ENCODE measurements at regions not wholly inside any gene's neighbourhood (a gene's known extent, or its start where the extent isn't known, plus 50 kb on each side); places are given as distances from the start of the nearest gene placed in this dataset.

GRCh38 chr9:80501635-80502034 is 929.9 kb downstream of the TLE4 start:
- H4K91ac ChIP-seq (ENCODE audit: insufficient read length, low read depth, low read length): no peak overlapping the region
- no peak overlapping the region for H3K27ac Mint-ChIP-seq
- no peak overlapping the region for H3K9ac ChIP-seq (ENCODE audit: extremely low read depth, insufficient read length, low read length)
- no peak overlapping the region for H2BK120ac ChIP-seq (ENCODE audit: low read depth, low read length, poor library complexity, severe bottlenecking)
- no peaks in the 10 kb centered on the region for H3K4me1 ChIP-seq (ENCODE audit: insufficient read depth, low read length)
- H2BK12ac ChIP-seq (ENCODE audit: insufficient read length, low read depth, low read length): no peak overlapping the region
- no peak overlapping the region for H4K5ac ChIP-seq (ENCODE audit: insufficient read length, low read depth, low read length)
- no peak overlapping the region for H2BK15ac ChIP-seq (ENCODE audit: low read depth, low read length)
- H3K9me3 ChIP-seq (ENCODE audit: control insufficient read depth, low read depth, low read length): no peaks in the 10 kb centered on the region
- no peak overlapping the region for H3K4me3 Mint-ChIP-seq
- H3K79me1 ChIP-seq (ENCODE audit: insufficient read depth, low read depth, low read length, poor library complexity, severe bottlenecking): no peaks in the 10 kb centered on the region
- no peaks in the 10 kb centered on the region for H3K9me3 Mint-ChIP-seq
- no peak overlapping the region for H3T11ph ChIP-seq (ENCODE audit: low read length)
- no peaks in the 10 kb centered on the region for H3K27me3 Mint-ChIP-seq (ENCODE audit: low read depth)
- H3K23me2 ChIP-seq (ENCODE audit: insufficient read length, low read depth, low read length, poor library complexity, severe bottlenecking): no peaks in the 10 kb centered on the region
- no peak overlapping the region for H2AFZ ChIP-seq (ENCODE audit: low read length)
- H4K8ac ChIP-seq (replicated peaks; ENCODE audit: insufficient read length, low read depth, low read length): no peak overlapping the region
- no peak overlapping the region for H3K18ac ChIP-seq (ENCODE audit: insufficient read length, low read depth, low read length)
- H3K27me3 ChIP-seq (ENCODE audit: insufficient read depth, low read length): no peaks in the 10 kb centered on the region
- H2BK5ac ChIP-seq (ENCODE audit: insufficient read length, low read length): no peak overlapping the region
- no peak for TF ChIP-seq CTCF (conservative IDR thresholded peaks at IDR 0.05)
- H3K27ac ChIP-seq (ENCODE audit: insufficient read length, low read depth, low read length): no peak overlapping the region
- DNase-seq: no peak
- no peaks in the 10 kb centered on the region for H3K36me3 Mint-ChIP-seq (ENCODE audit: insufficient read depth in 1 of 3, low read depth in 3 of 3)
- H3K4me1 Mint-ChIP-seq: peaks cover 5 to 6% of the 10 kb centered on the region in 2 experiments
- no peak overlapping the region for H3K14ac ChIP-seq (ENCODE audit: insufficient read depth, low read length)
- no peak overlapping the region for H2AK5ac ChIP-seq (ENCODE audit: insufficient read length, low read length)
- H3K56ac ChIP-seq (ENCODE audit: insufficient read length, low read depth, low read length): no peak overlapping the region
- H3K79me2 ChIP-seq (ENCODE audit: insufficient read depth, low read length): no peaks in the 10 kb centered on the region
- H3K4me2 ChIP-seq (ENCODE audit: insufficient read depth, insufficient read length, low read length): no peak overlapping the region
- no peak overlapping the region for H2BK20ac ChIP-seq (ENCODE audit: low read depth, low read length, poor library complexity, severe bottlenecking)
- H3K4ac ChIP-seq (ENCODE audit: low read depth, low read length): no peak overlapping the region
- no peaks in the 10 kb centered on the region for H4K20me1 ChIP-seq (ENCODE audit: control insufficient read depth, insufficient read depth, insufficient read length)
- WGBS (ENCODE audit: extremely low coverage, insufficient read length, low lambda C conversion rate): no CpG with 5 or more reads among the region's 3 CpGs
- H3K23ac ChIP-seq (ENCODE audit: insufficient read length, low read depth, low read length): no peak overlapping the region

All from H9 (cell line).